NCI-H2081 (cell line): ENCODE measurements at regions not wholly inside any gene's neighbourhood (a gene's known extent, or its start where the extent isn't known, plus 50 kb on each side); places are given as distances from the start of the nearest gene placed in this dataset.
"Not testable (repeated sequence)": the region's sequence is repeated elsewhere in the genome, so short reads cannot be mapped to it uniquely, and the experiment has no call there.

Source experiments
- DNase-seq, 2 experiments: peaks; one replicate each; lab custom pipeline; 2025; lab: John Stamatoyannopoulos, UW

GRCh38 chr11:44417731-44418455, 108.0 kb upstream of the ALX4 start:
- no peak for DNase-seq

- DNase-seq: no peak
These were observed 108.5 kb upstream of the ALX4 start for GRCh38 chr11:44418456-44418830.

- DNase-seq: no peak
These were observed 111.2 kb upstream of the ALX4 start for GRCh38 chr11:44421090-44421675.

GRCh38 chr11:44423289-44423688, 113.3 kb upstream of the ALX4 start:
- no peak for DNase-seq

GRCh38 chr11:44424841-44425240, 114.9 kb upstream of the ALX4 start:
- no peak for DNase-seq

DNA sequence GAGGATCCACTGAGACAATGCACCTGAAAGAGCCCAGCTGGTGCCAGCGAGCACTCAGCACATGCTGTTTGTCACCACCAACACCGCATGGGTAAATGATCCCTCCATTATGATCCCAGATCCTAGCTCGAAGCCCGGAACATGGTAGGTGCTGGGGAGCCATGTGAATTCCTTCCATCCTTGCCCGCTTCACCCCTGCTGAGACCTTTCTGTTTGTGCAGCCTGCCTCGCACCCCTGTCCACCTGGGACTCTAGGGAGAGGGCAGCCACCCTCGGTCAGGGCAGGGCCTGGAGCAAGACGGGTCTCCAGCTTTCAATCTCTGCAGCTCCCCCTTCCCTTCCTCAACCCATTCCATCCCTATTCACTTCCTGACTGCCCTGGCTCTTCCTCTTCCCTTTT, 116.2 kb upstream of the ALX4 start:
- DNase-seq: no peak

DNA sequence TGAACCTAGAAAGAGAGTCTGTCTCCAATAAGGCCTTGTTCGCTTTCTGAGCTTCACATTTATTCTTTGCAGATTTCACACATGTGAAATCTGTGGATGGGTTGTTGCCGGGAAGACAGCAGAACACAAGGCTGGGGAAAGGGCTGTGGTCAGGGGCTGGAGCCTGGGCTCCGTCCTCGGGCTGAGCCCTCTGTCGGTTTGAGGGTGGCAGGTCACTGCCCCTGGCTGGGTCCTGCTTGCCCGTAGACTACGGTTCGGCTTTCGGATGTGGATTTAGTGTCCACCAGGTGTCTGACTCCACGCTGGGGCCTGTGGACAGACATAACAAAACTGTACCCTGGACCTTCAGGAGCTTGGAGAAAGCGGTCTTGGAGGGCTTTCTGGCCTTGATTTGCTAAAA, 117.0 kb upstream of the ALX4 start:
- DNase-seq: no peak

DNA sequence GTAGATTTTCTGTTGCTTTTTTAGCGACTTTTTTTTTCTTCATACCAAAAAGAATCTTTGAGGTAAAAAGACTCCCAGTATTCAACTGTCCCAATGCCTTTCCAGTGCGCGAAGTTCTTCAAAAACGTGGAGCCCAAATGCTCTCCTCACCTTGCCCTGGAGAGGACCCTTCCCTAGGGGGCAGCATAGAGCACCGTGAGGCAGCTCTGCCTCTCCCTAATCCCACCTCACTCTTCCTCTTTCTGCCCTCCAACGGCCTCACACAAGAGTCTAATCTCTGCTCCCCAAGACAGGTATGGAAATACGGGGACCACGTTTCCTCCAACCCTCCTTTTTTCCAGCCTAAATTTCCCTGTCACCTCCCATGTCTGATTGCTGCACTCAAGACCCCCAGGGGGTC, 117.5 kb upstream of the ALX4 start:
- DNase-seq: no peak

GRCh38 chr11:44430140-44430539, 120.2 kb upstream of the ALX4 start:
- DNase-seq: no peak

- DNase-seq: peak in 1 of 2 experiments; percentile 39
These were observed 124.3 kb upstream of the ALX4 start for GRCh38 chr11:44434191-44434590.

- no peak for DNase-seq
These were observed 127.2 kb upstream of the ALX4 start for GRCh38 chr11:44437122-44437521.

DNA sequence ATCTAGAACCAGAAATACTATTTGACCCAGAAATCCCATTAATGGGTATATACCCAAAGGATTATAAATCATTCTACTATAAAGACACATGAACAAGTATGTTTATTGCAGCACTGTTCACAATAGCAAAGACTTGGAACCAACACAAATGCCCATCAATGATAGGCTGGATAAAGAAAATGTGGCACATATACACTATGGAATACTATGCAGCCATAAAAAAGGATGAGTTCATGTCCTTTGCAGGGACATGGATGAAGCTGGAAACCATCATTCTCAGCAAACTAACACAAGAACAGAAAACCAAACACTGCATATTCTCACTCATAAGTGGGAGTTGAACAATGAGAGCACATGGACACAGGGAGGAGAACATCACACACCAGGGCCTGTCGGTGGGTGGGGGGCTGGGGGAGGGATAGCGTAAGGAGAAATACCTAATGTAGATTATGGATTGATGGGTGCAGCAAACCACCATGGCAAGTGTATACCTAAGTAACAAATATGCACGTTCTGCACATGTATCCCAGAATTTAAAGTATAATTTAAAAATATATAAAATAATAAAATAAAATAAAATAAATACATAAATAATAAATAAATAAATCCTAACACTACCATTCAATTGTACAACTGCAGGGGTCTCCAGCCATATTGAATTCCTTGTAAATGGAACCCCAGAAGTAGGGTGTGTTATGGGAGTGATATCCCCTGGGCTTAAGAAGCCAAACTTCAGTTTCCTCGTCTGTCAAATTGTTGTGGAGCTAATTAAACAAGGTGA, 122.4 kb upstream of the CD82 start:
- not testable (repeated sequence) for DNase-seq

GRCh38 chr11:44443836-44444769, 121.4 kb upstream of the CD82 start:
- no peak for DNase-seq

DNA sequence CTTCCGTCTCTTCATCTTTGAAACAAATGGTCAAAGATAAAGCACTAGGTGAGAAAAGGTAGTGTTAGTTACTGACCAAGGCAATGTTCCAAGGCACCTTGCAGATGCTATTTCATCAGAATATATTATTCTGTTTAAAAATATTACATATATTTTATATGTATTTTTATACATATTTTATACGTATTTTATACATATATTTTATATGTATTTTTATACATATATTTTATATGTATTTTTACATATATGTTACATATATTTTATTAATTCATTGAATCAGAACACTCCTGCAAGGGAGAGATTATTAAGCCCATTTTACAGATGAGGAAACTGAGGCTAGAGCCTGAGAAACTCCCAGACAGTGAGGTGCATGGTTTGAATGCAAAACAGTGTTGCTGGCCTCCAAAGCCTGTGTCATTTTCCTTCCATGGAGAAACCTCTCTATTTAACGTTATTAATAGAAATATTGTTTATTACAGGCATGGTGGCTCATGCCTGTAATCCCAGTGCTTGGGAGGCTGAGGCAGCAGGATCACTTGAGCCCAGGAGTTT, 120.6 kb upstream of the CD82 start:
- DNase-seq: no peak

- no peak for DNase-seq
These were observed 119.7 kb upstream of the CD82 start for GRCh38 chr11:44445500-44446365.

- DNase-seq: no peak
These were observed 119.1 kb upstream of the CD82 start for GRCh38 chr11:44446366-44446762.

DNA sequence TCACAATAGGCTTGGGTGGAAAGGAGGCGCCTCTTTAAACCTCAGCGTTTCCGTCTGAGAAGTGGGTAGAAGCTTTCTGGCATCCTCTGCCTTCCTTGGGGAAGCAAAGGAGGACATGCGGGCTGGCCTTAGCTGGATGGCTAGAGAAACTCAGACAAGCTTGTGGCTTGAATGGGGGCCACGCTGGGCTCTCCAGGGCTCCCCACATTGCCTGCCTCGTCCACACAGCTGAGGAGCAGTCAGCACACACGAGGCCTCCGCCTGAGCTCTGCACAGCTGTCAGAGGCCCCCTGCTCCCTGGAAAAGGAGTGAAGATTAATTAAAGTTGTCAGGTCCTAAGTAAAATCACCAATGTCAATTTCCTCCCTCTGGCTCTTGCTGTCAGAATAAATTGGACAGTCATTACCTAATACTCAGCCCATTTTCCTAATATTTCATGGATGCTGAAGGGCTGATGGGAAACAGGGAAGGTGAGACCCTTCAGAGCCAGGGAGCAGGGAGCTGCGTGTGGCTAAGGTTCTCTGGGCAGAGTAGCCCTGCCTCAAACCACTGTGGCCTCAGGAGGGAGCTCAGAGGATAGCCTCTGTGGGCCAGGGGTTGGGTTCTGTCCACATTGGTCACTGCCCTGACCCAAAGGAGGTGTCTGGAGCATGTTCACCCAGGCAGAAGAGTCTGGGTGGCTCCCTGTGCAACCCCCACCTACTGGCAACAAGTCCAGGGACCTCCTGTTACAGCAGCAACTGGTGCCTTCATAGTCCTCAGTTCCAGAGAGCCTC, 118.3 kb upstream of the CD82 start:
- no peak for DNase-seq

DNA sequence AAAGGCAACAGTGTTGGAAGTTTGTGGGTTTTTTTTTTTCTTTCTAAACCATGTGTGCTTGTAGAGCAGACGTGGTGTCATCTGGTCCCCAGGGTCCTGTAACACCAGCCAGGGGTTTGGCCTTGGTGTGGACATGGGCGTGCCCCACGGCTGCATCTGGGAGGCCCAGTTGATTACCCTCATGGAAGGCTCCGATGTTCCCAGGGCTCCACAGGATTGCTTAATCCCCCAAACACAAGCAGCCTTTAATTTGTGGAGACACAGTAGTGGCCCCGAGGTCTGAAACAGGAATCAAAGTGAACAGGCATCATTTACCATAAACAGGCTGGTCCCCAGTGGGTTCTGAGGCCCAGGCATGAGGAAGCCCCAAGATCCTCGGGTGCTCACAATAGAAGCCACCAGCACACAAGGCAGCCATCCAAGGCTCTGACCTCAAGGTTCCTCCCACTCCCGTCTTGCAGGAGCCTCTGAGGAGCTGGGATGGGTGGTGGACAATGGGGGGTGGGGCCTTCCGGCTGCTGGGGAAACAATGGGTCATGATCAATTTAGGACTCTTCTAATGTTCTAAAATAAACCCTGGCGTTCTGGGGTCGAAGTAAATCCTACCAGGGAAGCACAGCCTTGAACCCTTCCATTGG, 115.0 kb upstream of the CD82 start:
- DNase-seq: no peak

DNA sequence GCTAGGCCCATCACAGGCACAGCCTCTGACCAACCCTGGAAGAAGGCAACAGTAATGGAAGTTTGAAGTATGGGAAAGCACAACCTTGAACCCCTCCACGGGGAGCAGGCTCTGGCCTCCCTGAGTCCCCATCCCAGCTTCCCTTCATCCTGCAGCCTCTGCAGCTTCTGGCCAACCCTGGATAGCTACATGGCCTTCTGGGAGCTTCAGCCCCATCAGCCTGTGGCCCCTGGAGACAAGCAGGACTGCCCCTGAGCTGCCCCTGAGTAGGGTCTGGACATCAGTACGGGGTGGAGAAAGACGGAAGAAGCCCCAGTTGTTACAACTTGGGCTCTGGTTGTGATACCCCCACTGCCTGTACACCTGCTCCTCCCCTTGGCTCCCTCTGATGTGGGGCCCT, 113.8 kb upstream of the CD82 start:
- no peak for DNase-seq
